Myocyte (in vitro differentiated cells): ENCODE measurements at regions not wholly inside any gene's neighbourhood (a gene's known extent, or its start where the extent isn't known, plus 50 kb on each side); places are given as distances from the start of the nearest gene placed in this dataset.
"Not testable (repeated sequence)": the region's sequence is repeated elsewhere in the genome, so short reads cannot be mapped to it uniquely, and the experiment has no call there.

Experiments
- DNase-seq: peaks from one replicate; pipeline ENCODE4 v3.0.0-alpha.2; 2012; ENCODE audit warnings: low read depth

DNA sequence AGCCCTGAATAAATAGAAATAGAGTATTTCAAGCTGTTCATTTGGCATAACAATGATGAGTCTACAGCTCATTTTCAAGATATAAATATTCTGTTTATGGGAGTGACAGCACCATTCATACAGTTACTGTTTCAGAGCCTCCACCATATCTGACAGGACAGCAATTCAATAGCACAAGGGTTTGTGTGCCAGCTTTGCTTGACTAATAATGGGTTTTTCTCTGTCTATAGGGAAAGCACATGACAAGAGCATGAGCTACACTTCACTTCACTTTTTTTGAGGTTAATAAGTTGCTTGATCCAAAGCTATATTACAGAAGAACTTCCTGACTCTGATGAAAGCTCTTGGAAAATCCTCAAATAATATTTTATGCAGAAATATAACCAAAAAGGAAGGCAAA, 297.1 kb downstream of the RPIA start:
- DNase-seq: not testable (repeated sequence)

DNA sequence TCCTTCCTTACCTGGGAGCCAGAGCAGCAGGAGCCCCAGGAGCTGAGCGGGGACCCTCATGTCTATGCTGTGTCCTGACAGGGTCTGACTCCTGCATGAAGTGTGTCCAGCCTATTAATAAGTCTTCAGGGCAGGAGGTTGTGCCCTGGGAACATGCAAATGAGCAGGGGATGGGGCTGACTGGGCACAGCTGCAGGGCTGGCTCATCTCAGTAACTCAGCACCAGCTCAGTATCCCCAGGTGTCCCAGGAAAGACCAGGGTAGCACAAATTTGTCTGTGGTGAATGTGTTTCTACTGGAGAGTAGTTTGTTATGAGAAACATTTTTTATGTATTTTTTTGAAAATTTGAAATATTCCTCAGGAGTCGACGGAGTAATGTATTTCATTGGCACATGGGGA, 301.3 kb downstream of the RPIA start:
- not testable (repeated sequence) for DNase-seq

- DNase-seq: not testable (repeated sequence)
Observed at GRCh38 chr2:88994856-88995255, 303.4 kb downstream of the RPIA start.

DNA sequence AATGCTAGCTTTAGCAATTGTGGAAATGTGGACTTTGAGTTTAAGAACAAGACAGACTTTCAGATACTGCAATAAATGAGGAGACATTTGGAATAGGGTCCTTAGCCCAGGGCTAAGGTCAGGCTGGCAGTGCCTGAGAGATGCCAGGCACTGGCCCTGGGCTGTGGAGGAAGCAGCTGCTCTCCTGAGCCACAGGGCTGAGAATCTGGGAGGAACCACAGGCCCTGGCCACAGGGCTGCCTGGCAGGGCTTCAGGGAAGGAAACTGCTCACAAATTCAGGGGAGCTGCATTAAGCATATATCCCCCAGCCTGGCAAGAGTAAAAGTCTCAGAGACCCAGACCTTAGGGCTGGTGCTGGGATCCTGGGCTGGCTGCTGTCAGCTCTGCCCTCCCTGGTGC, 305.1 kb downstream of the RPIA start:
- peak; percentile 14 for DNase-seq

DNA sequence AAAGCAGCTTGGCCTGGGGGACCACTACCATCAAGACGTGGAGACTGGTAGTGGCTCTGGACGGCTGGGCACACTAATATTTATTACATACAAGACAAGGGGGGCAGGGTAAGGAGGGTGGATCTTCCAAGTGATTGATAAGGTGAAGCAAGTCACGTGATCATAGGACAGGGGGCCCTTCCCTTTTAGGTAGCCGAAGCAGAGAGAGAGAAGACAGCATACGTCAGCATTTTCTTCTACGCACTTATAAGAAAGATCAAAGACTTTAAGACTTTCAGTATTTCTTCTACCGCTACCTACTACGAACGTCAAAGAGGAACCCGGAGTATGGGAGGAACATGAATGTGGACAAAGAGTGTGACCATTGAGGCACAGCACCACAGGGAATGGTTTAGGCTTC, 307.9 kb downstream of the RPIA start:
- DNase-seq: no peak

GRCh38 chr2:89000235-89000634, 308.8 kb downstream of the RPIA start:
- DNase-seq: no peak

DNA sequence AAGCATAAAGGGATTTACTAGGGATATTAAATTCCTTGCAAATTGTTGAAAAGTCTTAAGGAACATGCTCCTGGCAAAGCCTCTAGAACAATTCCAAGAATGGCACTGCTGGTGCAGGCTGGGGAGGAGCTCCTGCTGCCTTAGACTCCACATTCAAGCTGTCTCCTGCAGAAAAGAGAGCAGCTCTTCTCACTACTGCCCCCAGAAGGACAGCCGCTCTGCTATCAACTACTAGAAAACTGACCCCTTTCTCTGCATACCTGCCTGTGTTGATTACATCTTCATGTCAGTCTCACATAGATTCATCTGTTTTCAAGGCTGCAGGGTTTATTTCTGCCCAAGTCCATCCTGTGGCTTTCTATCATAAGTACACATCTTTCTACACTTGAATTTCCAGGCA, 312.8 kb downstream of the RPIA start:
- not testable (repeated sequence) for DNase-seq

GRCh38 chr2:89020566-89020965, 329.1 kb downstream of the RPIA start:
- DNase-seq: not testable (repeated sequence)

GRCh38 chr2:89026296-89026695, 334.8 kb downstream of the RPIA start:
- not testable (repeated sequence) for DNase-seq

DNA sequence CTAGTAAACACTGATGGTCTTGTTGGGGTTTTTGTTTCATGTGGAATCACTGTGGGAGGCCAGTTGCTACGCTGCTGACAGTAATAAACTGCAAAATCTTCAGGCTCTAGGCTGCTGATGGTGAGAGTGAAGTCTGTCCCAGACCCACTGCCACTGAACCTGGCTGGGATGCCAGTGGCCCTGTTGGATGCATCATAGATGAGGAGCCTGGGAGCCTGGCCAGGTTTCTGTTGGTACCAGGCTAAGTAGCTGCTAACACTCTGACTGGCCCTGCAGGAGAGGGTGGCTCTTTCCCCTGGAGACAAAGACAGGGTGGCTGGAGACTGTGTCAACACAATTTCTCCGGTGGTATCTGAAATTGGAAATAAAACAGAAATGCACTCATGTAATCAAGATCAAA, 335.6 kb downstream of the RPIA start:
- not testable (repeated sequence) for DNase-seq

GRCh38 chr2:89027536-89027935, 336.1 kb downstream of the RPIA start:
- not testable (repeated sequence) for DNase-seq

DNA sequence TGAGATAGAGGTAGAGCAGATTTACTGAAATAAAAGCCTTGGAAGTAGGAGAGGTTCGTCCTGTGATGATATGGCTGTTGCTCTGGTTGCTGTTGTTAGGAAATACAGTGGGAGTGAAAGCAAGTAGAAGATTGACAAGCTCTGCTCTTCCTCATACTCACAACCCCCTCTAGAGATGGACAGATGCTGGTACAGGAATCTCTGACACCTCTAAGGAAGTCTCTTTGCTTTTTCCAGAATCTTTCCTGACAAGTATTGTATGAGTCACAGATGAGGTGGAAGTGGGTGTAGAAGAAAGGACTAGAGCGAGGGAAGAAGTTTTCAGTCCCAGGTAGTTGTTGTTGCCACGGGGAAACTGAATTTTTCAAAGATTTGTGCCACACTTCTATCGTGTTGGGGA, 337.8 kb downstream of the RPIA start:
- DNase-seq: not testable (repeated sequence)

DNA sequence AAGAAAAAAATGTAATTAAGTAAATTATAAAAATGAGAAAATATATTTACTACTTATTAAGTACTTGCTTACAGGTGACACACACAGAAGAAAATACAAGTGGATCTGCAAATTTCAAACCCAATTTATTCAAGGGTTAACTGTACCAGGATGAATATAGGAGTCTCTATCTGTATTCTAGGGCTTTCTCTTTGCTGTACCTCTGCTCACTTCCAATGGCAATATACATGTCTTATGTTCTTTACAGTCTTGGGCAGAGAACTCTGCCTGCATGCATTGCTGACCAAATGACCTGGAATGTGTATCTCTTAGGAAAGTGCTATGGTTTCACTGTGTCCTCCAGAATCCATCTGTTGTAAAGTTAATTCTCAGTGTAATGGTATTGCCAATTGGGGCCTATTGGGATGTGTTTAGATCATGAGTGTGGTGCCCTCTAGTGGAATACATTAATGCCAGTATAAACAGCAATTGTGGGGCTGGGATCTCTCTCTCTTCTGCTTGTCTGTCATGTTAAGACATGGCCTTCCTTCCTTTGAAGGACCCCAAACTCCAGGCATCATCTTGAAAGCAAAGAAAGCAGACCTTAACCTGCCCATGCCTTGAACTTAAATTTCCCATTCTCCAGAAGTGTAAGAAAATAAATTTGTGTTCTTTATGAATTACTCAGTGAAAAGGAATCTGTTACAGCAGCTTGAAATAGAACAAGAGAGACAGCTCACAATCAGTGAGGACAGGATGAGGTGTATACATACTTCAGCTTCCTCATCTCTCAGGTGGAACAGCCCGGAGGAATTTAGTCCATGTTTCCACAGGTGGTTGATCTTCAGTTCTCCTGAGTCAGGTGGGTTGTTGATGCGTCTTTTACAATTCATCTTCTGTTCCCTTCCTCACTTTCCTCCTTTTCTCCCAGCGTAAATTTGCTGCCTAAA, 356.9 kb downstream of the RPIA start:
- DNase-seq: peak; percentile 5

DNA sequence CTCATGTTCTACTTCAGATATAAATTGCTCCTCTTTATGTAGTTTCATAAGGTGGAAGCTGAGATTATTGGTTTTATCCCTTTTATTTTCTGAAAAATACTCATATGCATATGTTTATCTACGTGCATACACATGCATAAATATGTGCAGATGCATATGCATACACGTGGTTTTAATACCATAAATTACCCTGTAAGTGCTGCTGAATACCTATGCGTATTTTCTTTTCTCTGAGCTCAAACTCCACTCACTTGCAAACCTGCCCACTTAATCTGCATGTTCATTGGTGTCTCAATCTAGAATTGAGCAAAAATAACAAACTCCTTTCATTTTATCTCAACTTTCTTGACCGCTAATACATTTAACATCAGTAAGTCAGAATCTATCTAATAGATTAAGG, 367.1 kb downstream of the RPIA start:
- not testable (repeated sequence) for DNase-seq

GRCh38 chr2:89061174-89061573, 369.7 kb downstream of the RPIA start:
- DNase-seq: not testable (repeated sequence)

DNA sequence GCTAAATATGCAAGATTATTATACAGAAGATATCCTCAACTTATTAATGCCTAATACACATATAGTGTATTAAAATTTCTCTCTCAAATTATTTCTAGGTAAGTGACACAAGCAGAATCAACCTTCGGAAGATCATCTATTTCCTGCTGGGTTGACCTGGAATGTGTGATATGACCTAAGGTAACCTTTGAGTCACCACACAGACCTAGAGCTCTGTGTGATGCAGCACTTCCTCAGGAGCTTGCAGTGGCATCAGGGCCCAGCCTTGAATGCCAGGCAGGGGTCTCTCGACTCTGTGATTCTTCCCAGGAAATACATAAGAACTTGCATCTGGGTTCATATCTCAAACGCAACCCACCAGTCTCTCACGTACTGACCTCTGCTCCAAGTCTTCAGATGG, 385.3 kb downstream of the RPIA start:
- not testable (repeated sequence) for DNase-seq

- DNase-seq: not testable (repeated sequence)
Observed at GRCh38 chr2:89092911-89093310, 401.4 kb downstream of the RPIA start.

DNA sequence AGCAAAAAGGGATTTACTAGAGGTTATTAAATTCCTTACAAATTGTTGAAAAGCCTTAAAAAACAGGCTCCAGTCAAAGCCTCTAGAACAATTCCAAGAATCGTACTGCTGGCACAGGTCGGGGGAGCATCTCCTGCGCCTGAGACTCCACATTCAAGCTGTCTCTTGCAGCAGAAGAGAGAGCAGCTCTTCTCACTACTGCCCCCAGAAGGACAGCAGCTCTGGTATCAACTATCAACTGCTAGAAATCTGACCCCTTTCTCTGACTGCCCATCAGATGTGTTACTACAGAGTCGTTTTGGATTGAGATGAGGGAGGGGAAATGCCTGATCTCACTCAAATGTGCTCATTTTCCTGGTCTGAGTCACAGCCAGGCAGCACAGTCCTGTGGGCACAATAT, 403.6 kb downstream of the RPIA start:
- DNase-seq: not testable (repeated sequence)

DNA sequence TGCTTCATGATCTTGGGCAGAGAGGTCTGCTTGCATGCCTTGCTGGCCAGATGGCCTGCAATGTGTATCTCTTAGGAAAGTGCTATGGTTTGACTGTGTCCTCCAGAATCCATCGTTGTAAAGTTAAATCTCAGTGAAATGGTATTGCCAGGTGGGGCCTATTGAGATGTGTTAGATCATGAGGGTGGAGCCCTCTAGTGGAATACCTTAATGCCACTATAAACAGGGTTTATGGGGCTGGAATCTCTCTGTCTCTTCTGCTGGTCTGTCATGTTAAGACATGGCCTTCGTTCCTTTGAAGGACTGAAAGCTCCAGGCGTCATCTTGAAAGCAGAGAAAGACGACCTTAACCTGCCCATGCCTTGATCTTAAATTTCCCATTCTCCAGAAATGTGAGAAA, 411.1 kb downstream of the RPIA start:
- not testable (repeated sequence) for DNase-seq

- not testable (repeated sequence) for DNase-seq
Observed at GRCh38 chr2:89106369-89107019, 415.0 kb downstream of the RPIA start.

GRCh38 chr2:89112434-89112833, 421.0 kb downstream of the RPIA start:
- not testable (repeated sequence) for DNase-seq

- not testable (repeated sequence) for DNase-seq
Observed at GRCh38 chr2:89113286-89113685, 421.8 kb downstream of the RPIA start.
